ENCODE measurements at regions not wholly inside any gene's neighbourhood (a gene's known extent, or its start where the extent isn't known, plus 50 kb on each side); places are given as distances from the start of the nearest gene placed in this dataset.
"Not testable (repeated sequence)": the region's sequence is repeated elsewhere in the genome, so short reads cannot be mapped to it uniquely, and the experiment has no call there.

DNA sequence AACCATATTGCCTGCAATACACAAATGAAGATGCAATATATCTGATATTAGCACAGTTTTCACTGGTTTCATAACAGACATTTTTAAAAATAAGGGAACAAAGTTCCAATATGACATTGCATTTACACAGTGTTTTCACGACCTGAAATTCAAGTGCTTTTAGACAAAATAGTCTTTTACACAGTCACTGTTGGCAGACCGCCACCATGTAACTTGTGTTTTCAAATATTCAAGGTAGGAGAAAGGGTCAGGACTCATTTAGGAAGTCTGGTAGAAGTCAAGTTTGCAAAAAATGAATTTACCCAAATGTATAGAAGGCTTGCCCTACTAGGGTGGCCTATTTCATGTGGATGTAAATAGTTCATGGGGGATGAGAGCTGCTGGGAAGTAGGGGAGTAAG is 98.1 kb upstream of the TAS2R1 start:
- WGBS, 2 experiments (ENCODE audit: low coverage in 1 of 2, low lambda C conversion rate in 2 of 2, missing lambda C conversion rate in 2 of 2), result 30 to 42% methylated on average over 2 of the region's 2 CpGs
- no peak for DNase-seq
- Histone ChIP-seq H3K27me3 (replicated peaks; ENCODE audit: insufficient read depth) (no peaks in the 10 kb centered on the region), H3K4me1 (ENCODE audit: insufficient read depth) (no peaks in the 10 kb centered on the region), H4K20me1 (ENCODE audit: insufficient read depth) (no peaks in the 10 kb centered on the region), H3K9ac (no peak overlapping the region), H3K4me2 (ENCODE audit: unreplicated experiment) (no peak overlapping the region), H3K9me2 (ENCODE audit: insufficient read depth) (no peaks in the 10 kb centered on the region), H3K27ac (no peak overlapping the region), H2AFZ (no peak overlapping the region), H3K9me3 (ENCODE audit: low read depth) (no peaks in the 10 kb centered on the region), H3K36me3 (ENCODE audit: low read depth) (no peaks in the 10 kb centered on the region), H3K4me3 (no peak overlapping the region), H3K79me2 (ENCODE audit: insufficient read depth) (no peaks in the 10 kb centered on the region), H3F3A (ENCODE audit: insufficient read depth) (no peaks in the 10 kb centered on the region)
- TF ChIP-seq EZH2phosphoT487 (IDR thresholded peaks at IDR 0.05; ENCODE audit: insufficient read depth, low read depth) (no peak), EZH2 (IDR thresholded peaks at IDR 0.05; ENCODE audit: insufficient read depth, poor library complexity, severe bottlenecking) (no peak)
- in situ Hi-C loops (cut with MboI), result no loop called here

DNA sequence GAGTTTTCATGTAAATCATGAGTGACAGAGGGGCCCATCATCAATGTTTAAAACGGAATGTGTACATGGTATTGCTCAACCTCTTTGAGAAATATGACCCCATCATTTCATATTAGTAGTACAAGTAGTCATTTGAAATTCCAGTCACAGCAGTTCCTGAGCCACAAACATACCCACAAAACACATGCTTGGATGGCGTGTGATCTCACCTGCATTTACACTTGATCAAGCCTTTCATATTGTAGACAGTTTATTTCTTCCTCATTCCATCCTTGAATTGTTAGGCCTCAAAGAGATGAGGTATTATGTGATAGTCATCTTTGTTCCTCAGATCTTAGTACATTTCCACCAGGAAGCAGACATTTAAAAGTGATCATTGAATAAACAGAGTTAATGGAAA is 96.8 kb upstream of the TAS2R1 start:
- Histone ChIP-seq H3K9ac (no peak overlapping the region), H3K27me3 (replicated peaks; ENCODE audit: insufficient read depth) (no peaks in the 10 kb centered on the region), H3K27ac (no peak overlapping the region), H3K36me3 (ENCODE audit: low read depth) (no peaks in the 10 kb centered on the region), H3K9me2 (ENCODE audit: insufficient read depth) (no peaks in the 10 kb centered on the region), H3K79me2 (ENCODE audit: insufficient read depth) (no peaks in the 10 kb centered on the region), H3K9me3 (ENCODE audit: low read depth) (no peaks in the 10 kb centered on the region), H3K4me2 (ENCODE audit: unreplicated experiment) (no peak overlapping the region), H3K4me3 (no peak overlapping the region), H2AFZ (no peak overlapping the region), H3F3A (ENCODE audit: insufficient read depth) (no peaks in the 10 kb centered on the region), H3K4me1 (ENCODE audit: insufficient read depth) (no peaks in the 10 kb centered on the region), H4K20me1 (ENCODE audit: insufficient read depth) (no peaks in the 10 kb centered on the region)
- in situ Hi-C loops (cut with MboI), result no loop called here
- no peak for DNase-seq
- 43 to 45% methylated on average over 2 of the region's 2 CpGs for WGBS, 2 experiments (ENCODE audit: low coverage in 1 of 2, low lambda C conversion rate in 2 of 2, missing lambda C conversion rate in 2 of 2)
- TF ChIP-seq EZH2 (IDR thresholded peaks at IDR 0.05; ENCODE audit: insufficient read depth, poor library complexity, severe bottlenecking), result no peak

DNA sequence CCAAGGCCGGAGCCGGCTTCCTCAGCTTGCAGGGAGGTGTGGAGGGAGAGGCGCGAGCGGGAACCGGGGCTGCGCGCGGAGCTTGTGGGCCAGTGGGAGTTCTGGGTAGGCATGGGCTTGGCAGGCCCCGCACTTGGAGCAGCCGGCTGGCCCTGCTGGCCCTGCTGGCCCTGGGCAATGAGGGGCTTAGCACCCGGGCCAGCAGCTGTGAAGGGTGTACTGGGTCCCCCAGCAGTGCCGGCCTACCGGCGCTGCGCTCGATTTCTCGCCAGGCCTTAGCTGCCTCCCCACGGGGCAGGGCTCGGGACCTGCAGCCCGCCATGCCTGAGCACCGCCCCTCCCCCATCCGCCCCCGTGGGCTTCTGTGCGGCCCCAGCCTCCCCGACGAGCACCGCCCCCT is 95.1 kb upstream of the TAS2R1 start:
- H3K9ac ChIP-seq; in situ Hi-C loops (cut with MboI); H3K79me2 ChIP-seq (ENCODE audit: insufficient read depth); H3K4me1 ChIP-seq (ENCODE audit: insufficient read depth); H3K36me3 ChIP-seq (ENCODE audit: low read depth); H3K27ac ChIP-seq; H3F3A ChIP-seq (ENCODE audit: insufficient read depth); H3K9me3 ChIP-seq (ENCODE audit: low read depth); DNase-seq; H2AFZ ChIP-seq; H3K27me3 ChIP-seq (replicated peaks; ENCODE audit: insufficient read depth); H4K20me1 ChIP-seq (ENCODE audit: insufficient read depth); H3K4me2 ChIP-seq (ENCODE audit: unreplicated experiment); H3K4me3 ChIP-seq; H3K9me2 ChIP-seq (ENCODE audit: insufficient read depth): not testable (repeated sequence)
- WGBS, 2 experiments (ENCODE audit: low coverage in 1 of 2, low lambda C conversion rate in 2 of 2, missing lambda C conversion rate in 2 of 2), result 77 to 97% methylated on average over 9 to 20 of the region's 28 CpGs

DNA sequence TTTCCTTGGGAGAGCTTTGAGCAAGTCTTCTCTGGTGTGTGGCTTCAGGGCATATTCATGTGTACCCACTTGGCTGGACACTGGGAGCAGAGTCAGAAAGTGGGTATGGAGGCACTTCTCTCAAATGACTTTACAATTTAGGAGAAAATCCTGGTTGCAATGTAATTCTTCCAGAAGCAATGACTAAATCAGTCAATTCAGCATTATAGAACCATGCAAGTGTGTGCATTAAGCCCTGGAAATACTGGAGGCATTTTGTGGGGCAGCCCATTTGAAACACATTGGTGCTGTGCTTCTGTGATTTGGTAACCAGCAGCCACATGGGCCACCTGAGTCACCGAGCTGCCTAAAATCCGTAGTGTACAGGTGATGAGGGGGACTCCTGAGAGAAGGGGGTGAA is 94.6 kb upstream of the TAS2R1 start:
- no peaks in the 10 kb centered on the region for H3F3A ChIP-seq (ENCODE audit: insufficient read depth)
- WGBS, 2 experiments (ENCODE audit: low coverage in 1 of 2, low lambda C conversion rate in 2 of 2, missing lambda C conversion rate in 2 of 2), result 33 to 42% methylated on average over 2 of the region's 2 CpGs
- H3K4me3 ChIP-seq, result no peak overlapping the region
- TF ChIP-seq EZH2 (IDR thresholded peaks at IDR 0.05; ENCODE audit: insufficient read depth, poor library complexity, severe bottlenecking) (no peak), EZH2phosphoT487 (IDR thresholded peaks at IDR 0.05; ENCODE audit: insufficient read depth, low read depth) (no peak)
- H3K36me3 ChIP-seq (ENCODE audit: low read depth), result no peaks in the 10 kb centered on the region
- no peaks in the 10 kb centered on the region for H3K9me3 ChIP-seq (ENCODE audit: low read depth)
- in situ Hi-C loops (cut with MboI), result no loop called here
- no peak overlapping the region for H3K27ac ChIP-seq
- H3K9ac ChIP-seq, result no peak overlapping the region
- H3K9me2 ChIP-seq (ENCODE audit: insufficient read depth), result no peaks in the 10 kb centered on the region
- no peaks in the 10 kb centered on the region for H3K79me2 ChIP-seq (ENCODE audit: insufficient read depth)
- no peak overlapping the region for H3K4me2 ChIP-seq (ENCODE audit: unreplicated experiment)
- H3K4me1 ChIP-seq (ENCODE audit: insufficient read depth), result no peaks in the 10 kb centered on the region
- no peak overlapping the region for H2AFZ ChIP-seq
- H3K27me3 ChIP-seq (replicated peaks; ENCODE audit: insufficient read depth), result no peaks in the 10 kb centered on the region
- no peaks in the 10 kb centered on the region for H4K20me1 ChIP-seq (ENCODE audit: insufficient read depth)
- no peak for DNase-seq

DNA sequence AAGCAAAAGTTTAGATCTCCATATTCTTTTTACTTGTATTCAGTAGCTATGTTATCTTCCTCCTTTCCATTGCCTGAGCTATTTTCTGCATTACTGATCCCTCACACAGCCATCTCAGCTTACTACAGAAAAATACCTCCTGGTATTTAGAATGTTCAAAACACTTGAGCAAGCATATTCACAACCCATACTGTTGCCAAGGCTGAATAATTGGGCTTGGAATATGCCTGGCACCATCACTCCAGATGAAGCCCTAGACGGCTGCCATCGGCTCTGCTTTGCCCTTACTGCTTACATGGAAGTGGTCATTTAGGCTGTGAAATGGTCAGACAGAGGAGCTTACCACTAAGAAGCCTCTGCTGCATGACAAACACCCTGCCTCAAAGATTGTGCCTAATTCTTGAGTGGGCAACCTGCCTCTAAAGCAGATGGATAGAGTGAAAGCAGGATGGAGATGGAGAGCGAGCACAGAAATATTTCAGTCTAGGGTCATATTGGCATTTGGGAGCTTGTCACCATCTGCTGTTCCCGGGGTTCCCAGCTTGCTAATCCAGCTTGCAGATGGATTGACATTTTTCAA is 92.5 kb upstream of the TAS2R1 start:
- Histone ChIP-seq H3K9me3 (ENCODE audit: low read depth) (no peaks in the 10 kb centered on the region), H3K27me3 (replicated peaks; ENCODE audit: insufficient read depth) (no peaks in the 10 kb centered on the region), H3F3A (ENCODE audit: insufficient read depth) (0 out of 2 replicates have a peak, but pooled peaks cover under 1% of the 10 kb centered on the region), H3K4me2 (ENCODE audit: unreplicated experiment) (no peak overlapping the region), H4K20me1 (ENCODE audit: insufficient read depth) (no peaks in the 10 kb centered on the region), H3K4me3 (no peak overlapping the region), H3K9me2 (ENCODE audit: insufficient read depth) (no peaks in the 10 kb centered on the region), H2AFZ (no peak overlapping the region), H3K36me3 (ENCODE audit: low read depth) (no peaks in the 10 kb centered on the region), H3K27ac (no peak overlapping the region), H3K79me2 (ENCODE audit: insufficient read depth) (no peaks in the 10 kb centered on the region), H3K9ac (no peak overlapping the region), H3K4me1 (ENCODE audit: insufficient read depth) (no peaks in the 10 kb centered on the region; the same call in 1 of the 2 replicates)
- no peak for TF ChIP-seq EZH2phosphoT487 (IDR thresholded peaks at IDR 0.05; ENCODE audit: insufficient read depth, low read depth)
- TF ChIP-seq EZH2 (IDR thresholded peaks at IDR 0.05; ENCODE audit: insufficient read depth, poor library complexity, severe bottlenecking), result no peak
- in situ Hi-C loops (cut with MboI), result no loop called here
- WGBS, 2 experiments (ENCODE audit: low coverage in 1 of 2, low lambda C conversion rate in 2 of 2, missing lambda C conversion rate in 2 of 2), result 50 to 51% methylated on average over 4 of the region's 4 CpGs
- DNase-seq, result no peak

All from GM23248 (cell line).